SK-N-SH (cell line): ENCODE measurements at regions not wholly inside any gene's neighbourhood (a gene's known extent, or its start where the extent isn't known, plus 50 kb on each side); places are given as distances from the start of the nearest gene placed in this dataset.

Experiments
- CTCF ChIA-PET: fragments of 300-600, 350-600 bp; formaldehyde crosslinking; extraction: SDS; loops from one replicate; lab custom pipeline; 2021; lab: Yijun Ruan, JAX
- POLR2A ChIA-PET: fragments of 350-600 bp; sonication (Branson Sonifier 250); formaldehyde crosslinking; extraction: SDS; loops from one replicate; lab custom pipeline; 2020; ENCODE audit warnings: antibody characterized with exemption, inconsistent platforms; lab: Yijun Ruan, JAX
- DNase-seq: peaks from one replicate; pipeline ENCODE4 v3.0.0; 2012
- H2AFZ ChIP-seq: fragments of 200-600 bp; sonication (generic); 2 replicates; pipeline ENCODE4 v1.8.1; 2016; ENCODE audit warnings: antibody characterized with exemption, mild to moderate bottlenecking, low read depth
- H3F3A ChIP-seq: fragments of 200-600 bp; sonication (generic); replicated peaks from 2 replicates; pipeline ENCODE3; 2016; ENCODE audit warnings: antibody characterized with exemption, mild to moderate bottlenecking; ENCODE audit not compliant: insufficient read depth
- H3K27ac ChIP-seq, 2 experiments: fragments of 200-500 bp in 1 of 2; fragments of 200-600 bp in 1 of 2; sonication (Bioruptor generic) in 1 of 2; sonication (generic), shearing (Covaris generic) in 1 of 2; 2 replicates each; pipeline versions ENCODE4 v1.5.1 to v1.6.1; 2014 to 2016; ENCODE audit warnings: low read depth in 2 of 2, inconsistent platforms in 1 of 2, low read length in 1 of 2, mild to moderate bottlenecking in 1 of 2, mixed read lengths in 1 of 2
- H3K27me3 ChIP-seq: fragments of 200-600 bp; sonication (generic), shearing (Covaris generic); 2 replicates; pipeline ENCODE4 v1.6.1; 2016; ENCODE audit warnings: mixed run types; ENCODE audit not compliant: insufficient read depth
- H3K36me3 ChIP-seq, 2 experiments: fragments of 200-500 bp in 1 of 2; fragments of 200-600 bp in 1 of 2; sonication (Bioruptor generic) in 1 of 2; sonication (generic) in 1 of 2; replicated peaks in 1 of 2; 2 replicates each; pipeline versions ENCODE3 to v1.5.1; 2014 to 2016; ENCODE audit warnings: low read length in 1 of 2, mild to moderate bottlenecking in 1 of 2; ENCODE audit not compliant: insufficient read depth in 2 of 2, control insufficient read depth in 1 of 2
- H3K4me1 ChIP-seq, 2 experiments: fragments of 200-500 bp in 1 of 2; fragments of 200-600 bp in 1 of 2; sonication (Bioruptor generic) in 1 of 2; sonication (generic), shearing (Covaris generic) in 1 of 2; 2 replicates each; pipeline versions ENCODE4 v1.5.1 to v1.6.1; 2014 to 2016; ENCODE audit warnings: low read depth in 1 of 2, low read length in 1 of 2, mixed run types in 1 of 2; ENCODE audit not compliant: insufficient read depth in 2 of 2, control insufficient read depth in 1 of 2
- H3K4me2 ChIP-seq: fragments of 200-600 bp; sonication (generic), shearing (Covaris generic); 2 replicates; pipeline ENCODE4 v1.6.1; 2017; ENCODE audit warnings: mixed run types
- H3K4me3 ChIP-seq, 2 experiments: fragments of 200-500 bp in 1 of 2; fragments of 200-600 bp in 1 of 2; sonication (Bioruptor generic) in 1 of 2; sonication (generic), shearing (Covaris generic) in 1 of 2; 2 replicates each; pipeline versions ENCODE4 v1.5.1 to v1.8.1; 2014 to 2016; ENCODE audit warnings: low read depth in 2 of 2, inconsistent platforms in 1 of 2, low read length in 1 of 2, mild to moderate bottlenecking in 1 of 2, mixed read lengths in 1 of 2, moderate library complexity in 1 of 2
- H3K79me2 ChIP-seq: fragments of 200-600 bp; sonication (generic); 2 replicates; pipeline ENCODE4 v1.8.1; 2017; ENCODE audit warnings: mild to moderate bottlenecking; ENCODE audit not compliant: insufficient read depth
- H3K9ac ChIP-seq: fragments of 200-600 bp; sonication (generic); 2 replicates; pipeline ENCODE4 v1.6.1; 2017; ENCODE audit warnings: mixed run types
- H3K9me2 ChIP-seq: fragments of 200-600 bp; sonication (generic); 2 replicates; pipeline ENCODE4 v1.6.1; 2017; ENCODE audit warnings: mixed run types
- H3K9me3 ChIP-seq: fragments of 200-600 bp; sonication (generic); 2 replicates; pipeline ENCODE4 v1.6.1; 2017; ENCODE audit warnings: mixed run types, mild to moderate bottlenecking, moderate library complexity
- H4K20me1 ChIP-seq: fragments of 200-600 bp; sonication (generic); 2 replicates; pipeline ENCODE4 v1.6.1; 2017; ENCODE audit warnings: mild to moderate bottlenecking, mixed run types; ENCODE audit not compliant: insufficient read depth
- EP300 ChIP-seq, 2 experiments: IDR thresholded peaks; 2 replicates each; pipeline versions ENCODE4 v1.4.0 to v1.6.1; 2012; ENCODE audit warnings: borderline replicate concordance in 1 of 2, low read depth in 1 of 2, low read length in 1 of 2
- FOSL2 ChIP-seq: IDR thresholded peaks from 2 replicates; pipeline ENCODE4 v1.4.0; 2012; ENCODE audit warnings: low read depth, mild to moderate bottlenecking, moderate library complexity, borderline replicate concordance
- RFX5 ChIP-seq: IDR thresholded peaks from 2 replicates; pipeline ENCODE4 v1.6.1; 2012; ENCODE audit warnings: mild to moderate bottlenecking, improper control_type of control experiment, low read length
- TAF1 ChIP-seq: IDR thresholded peaks from 2 replicates; pipeline ENCODE4 v1.6.1; 2012; ENCODE audit warnings: low read depth, mild to moderate bottlenecking, low read length, moderate library complexity, borderline replicate concordance
- YY1 ChIP-seq: IDR thresholded peaks from 2 replicates; pipeline ENCODE4 v1.4.0; 2012; ENCODE audit warnings: low read depth, mild to moderate bottlenecking
- WGBS: methylation state at CpG from one replicate; pipeline ENCODE4 v1.1.6; 2017; ENCODE audit warnings: low lambda C conversion rate; 5-methylcytosine and 5-hydroxymethylcytosine counted together
- TF ChIP-seq, protein P1 (sequence below): fragments of 200-600 bp; sonication (generic); IDR thresholded peaks from 2 replicates; pipeline ENCODE4 v1.6.1; 2017; ENCODE audit warnings: antibody characterized with exemption, mild to moderate bottlenecking, moderate library complexity
- TF ChIP-seq, protein P2 (sequence below): IDR thresholded peaks from 2 replicates; pipeline ENCODE4 v1.6.1; 2012; ENCODE audit warnings: mild to moderate bottlenecking, low read depth, low read length, moderate library complexity
- TF ChIP-seq, protein P3 (sequence below): fragments of 150-350 bp; IDR thresholded peaks from 2 replicates; pipeline ENCODE4 v1.6.1; 2017; ENCODE audit warnings: antibody characterized with exemption, low read length, low read depth, borderline replicate concordance
- TF ChIP-seq, protein P4 (sequence below): IDR thresholded peaks from 2 replicates; pipeline ENCODE4 v1.4.0; 2012; ENCODE audit warnings: low read depth, borderline replicate concordance
- TF ChIP-seq, protein P5 (sequence below): IDR thresholded peaks from 2 replicates; pipeline ENCODE4 v1.4.0; 2012; ENCODE audit warnings: low read depth, borderline replicate concordance
- TF ChIP-seq, protein P6 (sequence below): fragments of 150-350 bp; IDR thresholded peaks from 2 replicates; pipeline ENCODE4 v1.6.1; 2016; ENCODE audit warnings: mild to moderate bottlenecking, low read depth, low read length

DNA sequence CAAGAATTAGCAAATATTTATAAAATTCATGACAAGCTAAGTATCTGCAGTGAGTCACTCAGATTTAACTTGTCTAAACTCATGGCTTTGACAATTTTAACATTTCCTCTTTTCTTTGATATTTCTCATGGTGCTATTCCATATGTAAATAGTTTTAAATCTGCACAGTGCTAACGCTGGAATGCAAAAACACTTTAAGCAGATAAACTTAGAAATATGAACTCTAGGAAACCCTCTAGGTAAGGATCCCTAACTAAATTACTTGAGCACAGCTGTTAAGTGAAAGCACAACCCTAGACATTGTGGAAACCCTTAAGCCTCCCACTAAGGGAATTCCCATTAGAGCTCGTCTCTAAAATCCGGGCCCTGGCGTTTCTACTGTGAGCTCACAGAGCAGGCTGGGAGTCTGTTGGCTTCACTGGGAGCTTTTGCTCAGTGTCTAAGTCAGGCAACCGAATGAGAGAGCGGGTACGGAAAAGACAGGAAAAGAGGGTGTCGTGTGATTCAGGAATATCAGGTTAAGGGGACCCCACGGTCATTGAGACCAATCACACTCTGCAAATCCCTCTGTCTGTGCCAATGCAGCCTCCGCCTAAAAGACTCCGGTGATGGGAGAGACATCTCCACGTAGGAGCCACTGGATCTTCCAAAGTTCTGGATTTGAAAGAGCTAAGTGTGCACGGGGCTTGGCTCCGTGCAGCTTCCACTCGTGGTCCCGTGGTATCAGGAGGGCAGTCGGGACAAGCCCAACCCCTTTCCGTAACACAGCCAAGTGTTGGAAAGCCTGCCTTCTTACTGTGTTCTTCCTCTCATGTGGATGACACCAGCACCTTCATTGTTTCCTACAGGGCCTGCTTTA lies 112.3 kb upstream of the RPS6KA2 start:
- DNase-seq, result no peak
- H3K27ac ChIP-seq, result no peak overlapping the region
- H3K27me3 ChIP-seq, result no peaks in the 10 kb centered on the region
- no peaks in the 10 kb centered on the region for H3F3A ChIP-seq
- H3K4me2 ChIP-seq, result no peak overlapping the region
- no peaks in the 10 kb centered on the region for H3K9me2 ChIP-seq
- ChIA-PET POLR2A (no interaction called here), CTCF (interaction anchor here (0.8 to 2.4 kb wide), 3 partner anchors 10 to 85 kb away, joined by 3 to 9 read pairs (median 3); no protein-coding TSS in a partner anchor)
- H2AFZ ChIP-seq, result no peak overlapping the region
- H4K20me1 ChIP-seq, result no peaks in the 10 kb centered on the region
- 88% methylated on average over 9 of the region's 18 CpGs for WGBS
- H3K9ac ChIP-seq, result no peak overlapping the region
- no peaks in the 10 kb centered on the region for H3K36me3 ChIP-seq
- H3K4me3 ChIP-seq, result no peak overlapping the region
- TF ChIP-seq EP300 (IDR thresholded peaks at IDR 0.05; ENCODE audit: borderline replicate concordance in 1 of 2, low read depth in 1 of 2, low read length in 1 of 2), result no peak
- TF ChIP-seq, protein P1, sequence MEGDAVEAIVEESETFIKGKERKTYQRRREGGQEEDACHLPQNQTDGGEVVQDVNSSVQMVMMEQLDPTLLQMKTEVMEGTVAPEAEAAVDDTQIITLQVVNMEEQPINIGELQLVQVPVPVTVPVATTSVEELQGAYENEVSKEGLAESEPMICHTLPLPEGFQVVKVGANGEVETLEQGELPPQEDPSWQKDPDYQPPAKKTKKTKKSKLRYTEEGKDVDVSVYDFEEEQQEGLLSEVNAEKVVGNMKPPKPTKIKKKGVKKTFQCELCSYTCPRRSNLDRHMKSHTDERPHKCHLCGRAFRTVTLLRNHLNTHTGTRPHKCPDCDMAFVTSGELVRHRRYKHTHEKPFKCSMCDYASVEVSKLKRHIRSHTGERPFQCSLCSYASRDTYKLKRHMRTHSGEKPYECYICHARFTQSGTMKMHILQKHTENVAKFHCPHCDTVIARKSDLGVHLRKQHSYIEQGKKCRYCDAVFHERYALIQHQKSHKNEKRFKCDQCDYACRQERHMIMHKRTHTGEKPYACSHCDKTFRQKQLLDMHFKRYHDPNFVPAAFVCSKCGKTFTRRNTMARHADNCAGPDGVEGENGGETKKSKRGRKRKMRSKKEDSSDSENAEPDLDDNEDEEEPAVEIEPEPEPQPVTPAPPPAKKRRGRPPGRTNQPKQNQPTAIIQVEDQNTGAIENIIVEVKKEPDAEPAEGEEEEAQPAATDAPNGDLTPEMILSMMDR, result no peak
- TF ChIP-seq TAF1, result no peak
- TF ChIP-seq, protein P2, sequence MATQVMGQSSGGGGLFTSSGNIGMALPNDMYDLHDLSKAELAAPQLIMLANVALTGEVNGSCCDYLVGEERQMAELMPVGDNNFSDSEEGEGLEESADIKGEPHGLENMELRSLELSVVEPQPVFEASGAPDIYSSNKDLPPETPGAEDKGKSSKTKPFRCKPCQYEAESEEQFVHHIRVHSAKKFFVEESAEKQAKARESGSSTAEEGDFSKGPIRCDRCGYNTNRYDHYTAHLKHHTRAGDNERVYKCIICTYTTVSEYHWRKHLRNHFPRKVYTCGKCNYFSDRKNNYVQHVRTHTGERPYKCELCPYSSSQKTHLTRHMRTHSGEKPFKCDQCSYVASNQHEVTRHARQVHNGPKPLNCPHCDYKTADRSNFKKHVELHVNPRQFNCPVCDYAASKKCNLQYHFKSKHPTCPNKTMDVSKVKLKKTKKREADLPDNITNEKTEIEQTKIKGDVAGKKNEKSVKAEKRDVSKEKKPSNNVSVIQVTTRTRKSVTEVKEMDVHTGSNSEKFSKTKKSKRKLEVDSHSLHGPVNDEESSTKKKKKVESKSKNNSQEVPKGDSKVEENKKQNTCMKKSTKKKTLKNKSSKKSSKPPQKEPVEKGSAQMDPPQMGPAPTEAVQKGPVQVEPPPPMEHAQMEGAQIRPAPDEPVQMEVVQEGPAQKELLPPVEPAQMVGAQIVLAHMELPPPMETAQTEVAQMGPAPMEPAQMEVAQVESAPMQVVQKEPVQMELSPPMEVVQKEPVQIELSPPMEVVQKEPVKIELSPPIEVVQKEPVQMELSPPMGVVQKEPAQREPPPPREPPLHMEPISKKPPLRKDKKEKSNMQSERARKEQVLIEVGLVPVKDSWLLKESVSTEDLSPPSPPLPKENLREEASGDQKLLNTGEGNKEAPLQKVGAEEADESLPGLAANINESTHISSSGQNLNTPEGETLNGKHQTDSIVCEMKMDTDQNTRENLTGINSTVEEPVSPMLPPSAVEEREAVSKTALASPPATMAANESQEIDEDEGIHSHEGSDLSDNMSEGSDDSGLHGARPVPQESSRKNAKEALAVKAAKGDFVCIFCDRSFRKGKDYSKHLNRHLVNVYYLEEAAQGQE, result no peak
- TF ChIP-seq YY1, result no peak
- TF ChIP-seq, protein P3, sequence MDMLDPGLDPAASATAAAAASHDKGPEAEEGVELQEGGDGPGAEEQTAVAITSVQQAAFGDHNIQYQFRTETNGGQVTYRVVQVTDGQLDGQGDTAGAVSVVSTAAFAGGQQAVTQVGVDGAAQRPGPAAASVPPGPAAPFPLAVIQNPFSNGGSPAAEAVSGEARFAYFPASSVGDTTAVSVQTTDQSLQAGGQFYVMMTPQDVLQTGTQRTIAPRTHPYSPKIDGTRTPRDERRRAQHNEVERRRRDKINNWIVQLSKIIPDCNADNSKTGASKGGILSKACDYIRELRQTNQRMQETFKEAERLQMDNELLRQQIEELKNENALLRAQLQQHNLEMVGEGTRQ, result no peak
- no peak for TF ChIP-seq FOSL2
- TF ChIP-seq, protein P4, sequence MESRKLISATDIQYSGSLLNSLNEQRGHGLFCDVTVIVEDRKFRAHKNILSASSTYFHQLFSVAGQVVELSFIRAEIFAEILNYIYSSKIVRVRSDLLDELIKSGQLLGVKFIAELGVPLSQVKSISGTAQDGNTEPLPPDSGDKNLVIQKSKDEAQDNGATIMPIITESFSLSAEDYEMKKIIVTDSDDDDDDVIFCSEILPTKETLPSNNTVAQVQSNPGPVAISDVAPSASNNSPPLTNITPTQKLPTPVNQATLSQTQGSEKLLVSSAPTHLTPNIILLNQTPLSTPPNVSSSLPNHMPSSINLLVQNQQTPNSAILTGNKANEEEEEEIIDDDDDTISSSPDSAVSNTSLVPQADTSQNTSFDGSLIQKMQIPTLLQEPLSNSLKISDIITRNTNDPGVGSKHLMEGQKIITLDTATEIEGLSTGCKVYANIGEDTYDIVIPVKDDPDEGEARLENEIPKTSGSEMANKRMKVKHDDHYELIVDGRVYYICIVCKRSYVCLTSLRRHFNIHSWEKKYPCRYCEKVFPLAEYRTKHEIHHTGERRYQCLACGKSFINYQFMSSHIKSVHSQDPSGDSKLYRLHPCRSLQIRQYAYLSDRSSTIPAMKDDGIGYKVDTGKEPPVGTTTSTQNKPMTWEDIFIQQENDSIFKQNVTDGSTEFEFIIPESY, result no peak
- TF ChIP-seq, protein P5, sequence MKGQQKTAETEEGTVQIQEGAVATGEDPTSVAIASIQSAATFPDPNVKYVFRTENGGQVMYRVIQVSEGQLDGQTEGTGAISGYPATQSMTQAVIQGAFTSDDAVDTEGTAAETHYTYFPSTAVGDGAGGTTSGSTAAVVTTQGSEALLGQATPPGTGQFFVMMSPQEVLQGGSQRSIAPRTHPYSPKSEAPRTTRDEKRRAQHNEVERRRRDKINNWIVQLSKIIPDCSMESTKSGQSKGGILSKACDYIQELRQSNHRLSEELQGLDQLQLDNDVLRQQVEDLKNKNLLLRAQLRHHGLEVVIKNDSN, result no peak
- TF ChIP-seq, protein P6, sequence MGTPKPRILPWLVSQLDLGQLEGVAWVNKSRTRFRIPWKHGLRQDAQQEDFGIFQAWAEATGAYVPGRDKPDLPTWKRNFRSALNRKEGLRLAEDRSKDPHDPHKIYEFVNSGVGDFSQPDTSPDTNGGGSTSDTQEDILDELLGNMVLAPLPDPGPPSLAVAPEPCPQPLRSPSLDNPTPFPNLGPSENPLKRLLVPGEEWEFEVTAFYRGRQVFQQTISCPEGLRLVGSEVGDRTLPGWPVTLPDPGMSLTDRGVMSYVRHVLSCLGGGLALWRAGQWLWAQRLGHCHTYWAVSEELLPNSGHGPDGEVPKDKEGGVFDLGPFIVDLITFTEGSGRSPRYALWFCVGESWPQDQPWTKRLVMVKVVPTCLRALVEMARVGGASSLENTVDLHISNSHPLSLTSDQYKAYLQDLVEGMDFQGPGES, result no peak
- TF ChIP-seq RFX5, result no peak
- H3K9me3 ChIP-seq, result no peaks in the 10 kb centered on the region
- peaks cover 0 to 7% of the 10 kb centered on the region in 2 experiments; a peak in 2 of 4 replicates for H3K4me1 ChIP-seq
- H3K79me2 ChIP-seq, result no peaks in the 10 kb centered on the region
